ENCODE measurements at regions not wholly inside any gene's neighbourhood (a gene's known extent, or its start where the extent isn't known, plus 50 kb on each side); places are given as distances from the start of the nearest gene placed in this dataset.

DNA sequence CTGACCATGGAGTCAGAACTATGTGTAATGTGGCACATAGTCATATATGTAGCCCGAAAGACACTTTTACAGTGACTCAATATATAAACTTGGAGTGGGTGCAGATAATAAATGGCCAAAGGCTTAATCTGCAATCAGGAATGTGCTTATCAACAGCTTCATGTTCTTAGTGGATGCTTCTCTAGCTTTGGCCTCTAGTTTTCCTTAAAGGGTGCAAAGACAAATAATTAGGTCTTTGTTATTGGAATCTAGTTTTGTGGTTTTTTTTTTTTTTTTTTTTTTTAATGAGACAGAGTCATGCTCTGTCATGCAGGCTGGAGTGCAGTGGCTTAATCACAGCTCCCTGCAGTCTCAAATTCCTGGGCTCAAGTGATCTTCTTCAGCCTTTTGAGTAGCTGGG lies 625.6 kb downstream of the EPHA4 start:
- no peak overlapping the region for H3K4me3 ChIP-seq
- H3K27me3 ChIP-seq: peaks cover 0 to 7% of the 10 kb centered on the region in 2 donors
- TF ChIP-seq EP300 (IDR thresholded peaks at IDR 0.05) (no peak), POLR2A (IDR thresholded peaks at IDR 0.05) (no peak)
- TF ChIP-seq, protein P1, sequence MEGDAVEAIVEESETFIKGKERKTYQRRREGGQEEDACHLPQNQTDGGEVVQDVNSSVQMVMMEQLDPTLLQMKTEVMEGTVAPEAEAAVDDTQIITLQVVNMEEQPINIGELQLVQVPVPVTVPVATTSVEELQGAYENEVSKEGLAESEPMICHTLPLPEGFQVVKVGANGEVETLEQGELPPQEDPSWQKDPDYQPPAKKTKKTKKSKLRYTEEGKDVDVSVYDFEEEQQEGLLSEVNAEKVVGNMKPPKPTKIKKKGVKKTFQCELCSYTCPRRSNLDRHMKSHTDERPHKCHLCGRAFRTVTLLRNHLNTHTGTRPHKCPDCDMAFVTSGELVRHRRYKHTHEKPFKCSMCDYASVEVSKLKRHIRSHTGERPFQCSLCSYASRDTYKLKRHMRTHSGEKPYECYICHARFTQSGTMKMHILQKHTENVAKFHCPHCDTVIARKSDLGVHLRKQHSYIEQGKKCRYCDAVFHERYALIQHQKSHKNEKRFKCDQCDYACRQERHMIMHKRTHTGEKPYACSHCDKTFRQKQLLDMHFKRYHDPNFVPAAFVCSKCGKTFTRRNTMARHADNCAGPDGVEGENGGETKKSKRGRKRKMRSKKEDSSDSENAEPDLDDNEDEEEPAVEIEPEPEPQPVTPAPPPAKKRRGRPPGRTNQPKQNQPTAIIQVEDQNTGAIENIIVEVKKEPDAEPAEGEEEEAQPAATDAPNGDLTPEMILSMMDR (IDR thresholded peaks at IDR 0.05): no peak
- no peak for DNase-seq (ENCODE audit: low spot score in 2 of 2)
- H3K9me3 ChIP-seq: no peaks in the 10 kb centered on the region
- no peaks in the 10 kb centered on the region for H3K4me1 ChIP-seq
- no peaks in the 10 kb centered on the region for H3K36me3 ChIP-seq
- no peak overlapping the region for H3K27ac ChIP-seq
- 88% methylated on average over 1 of the region's 1 CpG for WGBS, 2 donors

DNA sequence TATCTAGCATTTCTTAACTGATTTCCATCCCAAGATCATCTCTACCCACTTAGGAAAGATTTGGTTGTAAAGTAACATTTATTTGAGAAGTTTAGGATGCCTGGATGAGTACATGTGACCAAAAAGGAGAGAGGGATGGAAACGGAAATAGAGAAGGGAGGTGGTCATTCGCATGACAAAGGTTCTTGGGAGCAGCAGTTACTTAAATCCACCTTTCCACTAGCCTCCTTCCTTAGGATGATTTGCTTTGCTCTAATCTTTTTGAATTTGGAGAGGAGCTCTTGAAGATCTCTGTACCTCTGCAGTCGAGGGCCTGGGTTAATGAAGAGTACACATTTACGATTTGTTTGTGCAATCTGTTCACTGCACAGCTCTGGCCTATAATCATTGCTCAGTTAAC lies 623.5 kb downstream of the EPHA4 start:
- DNase-seq (ENCODE audit: low spot score in 2 of 2): no peak
- H3K4me1 ChIP-seq: no peaks in the 10 kb centered on the region
- WGBS, 2 donors: 93 to 96% methylated on average over 4 of the region's 4 CpGs
- H3K27me3 ChIP-seq: peaks cover 0 to 7% of the 10 kb centered on the region in 2 donors
- H3K4me3 ChIP-seq: no peak overlapping the region
- no peaks in the 10 kb centered on the region for H3K36me3 ChIP-seq
- no peak overlapping the region for H3K27ac ChIP-seq
- TF ChIP-seq EP300 (IDR thresholded peaks at IDR 0.05) (no peak), POLR2A (IDR thresholded peaks at IDR 0.05) (no peak)
- TF ChIP-seq, protein P1 (IDR thresholded peaks at IDR 0.05): no peak
- peaks cover 0 to 3% (median 0%) of the 10 kb centered on the region in 4 donors for H3K9me3 ChIP-seq

DNA sequence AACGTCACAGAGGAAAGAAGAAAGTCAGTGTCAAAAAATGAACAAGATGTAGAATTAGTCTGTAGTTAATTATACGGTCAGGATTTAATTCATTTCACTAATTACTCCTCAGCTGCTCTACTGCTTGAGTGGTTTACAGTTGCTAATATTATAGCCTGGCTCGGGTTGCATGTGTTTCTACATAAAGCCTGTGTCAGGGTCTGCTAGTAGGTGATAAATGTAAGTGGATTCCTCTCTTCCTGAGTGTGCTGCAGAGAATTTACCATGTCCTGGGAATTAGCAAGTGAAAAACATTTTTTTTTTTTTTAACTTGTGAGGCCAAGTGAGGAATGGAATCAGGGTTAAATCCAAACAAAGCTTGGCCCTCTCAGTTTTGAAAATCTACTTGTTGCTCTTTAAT lies 622.6 kb downstream of the EPHA4 start:
- TF ChIP-seq, protein P1 (IDR thresholded peaks at IDR 0.05): no peak
- TF ChIP-seq EP300 (IDR thresholded peaks at IDR 0.05) (no peak), POLR2A (IDR thresholded peaks at IDR 0.05) (no peak)
- WGBS, 2 donors: 67 to 92% methylated on average over 3 of the region's 3 CpGs
- no peaks in the 10 kb centered on the region for H3K4me1 ChIP-seq

DNA sequence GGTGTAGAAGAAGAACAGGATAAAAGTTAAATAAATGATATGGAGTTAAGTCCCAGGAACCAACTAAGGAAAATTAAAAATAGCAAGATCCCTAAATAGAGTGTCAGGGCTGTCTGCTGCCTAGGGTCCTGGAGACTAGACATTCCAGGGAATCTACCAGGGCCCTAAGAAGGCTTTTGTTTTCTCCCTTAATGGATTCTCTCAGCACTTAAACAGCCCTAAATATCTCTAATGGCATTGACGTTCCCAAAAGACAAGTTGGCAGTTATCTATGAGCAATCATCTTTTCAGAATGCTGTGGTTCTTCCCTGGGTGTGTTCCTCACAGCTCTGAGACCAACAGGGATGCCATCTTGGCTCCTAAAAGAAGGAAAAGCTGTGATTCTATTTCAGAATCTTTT lies 616.3 kb downstream of the EPHA4 start:
- Histone ChIP-seq H3K36me3 (no peaks in the 10 kb centered on the region), H3K9me3 (peaks cover 0 to 3% (median 0%) of the 10 kb centered on the region in 4 donors), H3K27ac (no peak overlapping the region), H3K27me3 (no peaks in the 10 kb centered on the region), H3K4me3 (no peak overlapping the region), H3K4me1 (peaks cover 0 to 12% (median 4%) of the 10 kb centered on the region in 4 donors)
- no peak for DNase-seq (ENCODE audit: low spot score in 2 of 2)
- 29 to 38% methylated on average over 1 of the region's 1 CpG for WGBS, 2 donors
- TF ChIP-seq POLR2A (IDR thresholded peaks at IDR 0.05): no peak
- TF ChIP-seq EP300 (IDR thresholded peaks at IDR 0.05): no peak
- TF ChIP-seq, protein P1 (IDR thresholded peaks at IDR 0.05): no peak

More for the DNA sequence above, 622.6 kb downstream of the EPHA4 start:
- peaks cover 0 to 3% (median 0%) of the 10 kb centered on the region in 4 donors for H3K9me3 ChIP-seq
- H3K27ac ChIP-seq: no peak overlapping the region
- peaks cover 0 to 7% of the 10 kb centered on the region in 2 donors for H3K27me3 ChIP-seq
- no peaks in the 10 kb centered on the region for H3K36me3 ChIP-seq
- DNase-seq (ENCODE audit: low spot score in 2 of 2): no peak
- H3K4me3 ChIP-seq: no peak overlapping the region

DNA sequence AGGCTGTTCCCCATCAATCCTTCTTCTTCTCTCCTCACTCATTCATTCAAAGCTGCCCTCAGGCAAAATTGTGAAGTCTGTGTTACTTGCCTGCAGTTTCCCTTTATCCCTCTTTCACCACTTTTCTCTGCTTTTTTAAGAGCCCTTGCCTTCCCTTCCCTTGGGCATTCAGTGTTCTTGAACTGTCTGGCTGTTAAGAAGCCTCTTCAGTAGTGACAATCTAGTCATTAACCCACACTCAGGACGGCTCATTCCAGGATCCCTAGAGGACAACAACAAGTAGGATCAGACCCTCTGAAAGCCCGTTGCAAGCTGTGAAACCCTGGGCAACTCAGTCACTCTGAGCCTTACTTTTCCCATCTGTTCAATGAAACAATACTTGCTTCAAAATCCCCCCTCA lies 615.7 kb downstream of the EPHA4 start:
- H3K27ac ChIP-seq: no peak overlapping the region
- WGBS, 2 donors: 56 to 58% methylated on average over 2 of the region's 2 CpGs
- H3K4me1 ChIP-seq: peaks cover 0 to 12% (median 4%) of the 10 kb centered on the region in 4 donors
- DNase-seq (ENCODE audit: low spot score in 2 of 2): no peak
- peaks cover 0 to 3% (median 0%) of the 10 kb centered on the region in 4 donors for H3K9me3 ChIP-seq
- H3K27me3 ChIP-seq: no peaks in the 10 kb centered on the region
- TF ChIP-seq POLR2A (IDR thresholded peaks at IDR 0.05): no peak
- TF ChIP-seq, protein P1 (IDR thresholded peaks at IDR 0.05): no peak
- no peak overlapping the region for H3K4me3 ChIP-seq
- no peaks in the 10 kb centered on the region for H3K36me3 ChIP-seq
